ENCODE measurements at regions not wholly inside any gene's neighbourhood (a gene's known extent, or its start where the extent isn't known, plus 50 kb on each side); places are given as distances from the start of the nearest gene placed in this dataset.

- TF ChIP-seq POLR2A (IDR thresholded peaks at IDR 0.05) (no peak), POLR2AphosphoS5 (IDR thresholded peaks at IDR 0.05) (no peak), CTCF (IDR thresholded peaks at IDR 0.05 in 8 of 11, conservative IDR thresholded peaks at IDR 0.05 in 3 of 11) (no peak)
- DNase-seq, result no peak
- Histone ChIP-seq H3K27ac (no peak overlapping the region), H3K36me3 (no peaks in the 10 kb centered on the region), H3K9me3 (peaks cover 0 to 4% (median 0%) of the 10 kb centered on the region in 8 donors), H3K27me3 (replicated peaks in 1 of 7) (no peaks in the 10 kb centered on the region), H3K4me1 (no peaks in the 10 kb centered on the region), H3K4me3 (no peak overlapping the region)
- WGBS, 5 donors, result 73 to 89% (median 79%) methylated on average over 1 of the region's 1 CpG
- intact Hi-C loops (cut with DNase I; ENCODE audit: low total_unique reads), result no loop called here
These were observed 481.4 kb downstream of the SLITRK6 start for GRCh38 chr13:85317781-85318180.

GRCh38 chr13:85316506-85317025, 482.7 kb downstream of the SLITRK6 start:
- Histone ChIP-seq H3K4me3 (no peak overlapping the region), H3K36me3 (no peaks in the 10 kb centered on the region), H3K4me1 (no peaks in the 10 kb centered on the region), H3K27me3 (replicated peaks in 1 of 7) (no peaks in the 10 kb centered on the region), H3K9me3 (peaks cover 0 to 4% (median 0%) of the 10 kb centered on the region in 8 donors), H3K27ac (no peak overlapping the region)
- TF ChIP-seq CTCF (IDR thresholded peaks at IDR 0.05 in 8 of 11, conservative IDR thresholded peaks at IDR 0.05 in 3 of 11) (no peak), POLR2A (IDR thresholded peaks at IDR 0.05) (no peak), POLR2AphosphoS5 (IDR thresholded peaks at IDR 0.05) (no peak)
- WGBS, 5 donors, result 63 to 76% (median 73%) methylated on average over 6 of the region's 6 CpGs
- no peak for DNase-seq
- intact Hi-C loops (cut with DNase I; ENCODE audit: low total_unique reads), result no loop called here

GRCh38 chr13:85314686-85315085, 484.5 kb downstream of the SLITRK6 start:
- DNase-seq, result no peak

More at GRCh38 chr13:85314686-85315085, 484.5 kb downstream of the SLITRK6 start:
- Histone ChIP-seq H3K27me3 (replicated peaks in 1 of 7) (no peaks in the 10 kb centered on the region), H3K27ac (no peak overlapping the region), H3K4me1 (no peaks in the 10 kb centered on the region), H3K9me3 (peaks cover 0 to 4% (median 0%) of the 10 kb centered on the region in 8 donors), H3K4me3 (no peak overlapping the region), H3K36me3 (no peaks in the 10 kb centered on the region)
- 74 to 88% (median 81%) methylated on average over 2 of the region's 2 CpGs for WGBS, 5 donors
- TF ChIP-seq CTCF (IDR thresholded peaks at IDR 0.05 in 8 of 11, conservative IDR thresholded peaks at IDR 0.05 in 3 of 11) (no peak), POLR2AphosphoS5 (IDR thresholded peaks at IDR 0.05) (no peak), POLR2A (IDR thresholded peaks at IDR 0.05) (no peak)
- intact Hi-C loops (cut with DNase I; ENCODE audit: low total_unique reads), result no loop called here
